Nephron progenitor cell (in vitro differentiated cells): ENCODE measurements at regions not wholly inside any gene's neighbourhood (a gene's known extent, or its start where the extent isn't known, plus 50 kb on each side); places are given as distances from the start of the nearest gene placed in this dataset.

ENCODE experiments used
- DNase-seq: peaks from one replicate; pipeline ENCODE4 v3.0.0; 2021
- H3K27ac Mint-ChIP-seq: 2 replicates; pipeline ENCODE4 v1.8.0; 2021; ENCODE audit warnings: mild to moderate bottlenecking, moderate library complexity, mixed read lengths
- H3K27me3 Mint-ChIP-seq: 2 replicates; pipeline ENCODE4 v1.8.0; 2021; ENCODE audit warnings: mild to moderate bottlenecking, low read depth, mixed read lengths; ENCODE audit not compliant: poor library complexity
- H3K36me3 Mint-ChIP-seq: 2 replicates; pipeline ENCODE4 v1.8.0; 2021; ENCODE audit warnings: low read depth, mixed read lengths
- H3K4me1 Mint-ChIP-seq: 2 replicates; pipeline ENCODE4 v1.8.0; 2021; ENCODE audit warnings: mixed read lengths
- H3K4me3 Mint-ChIP-seq: 2 replicates; pipeline ENCODE4 v1.8.0; 2021; ENCODE audit warnings: mild to moderate bottlenecking, moderate library complexity, mixed read lengths
- H3K9me3 Mint-ChIP-seq: 2 replicates; pipeline ENCODE4 v1.8.0; 2021; ENCODE audit warnings: mild to moderate bottlenecking, moderate library complexity, mixed read lengths
- TF ChIP-seq, protein P1 (sequence below): fragments of 200-600 bp; sonication (generic); IDR thresholded peaks from 2 replicates; pipeline ENCODE4 v1.5.0; 2021; ENCODE audit warnings: antibody characterized with exemption

DNA sequence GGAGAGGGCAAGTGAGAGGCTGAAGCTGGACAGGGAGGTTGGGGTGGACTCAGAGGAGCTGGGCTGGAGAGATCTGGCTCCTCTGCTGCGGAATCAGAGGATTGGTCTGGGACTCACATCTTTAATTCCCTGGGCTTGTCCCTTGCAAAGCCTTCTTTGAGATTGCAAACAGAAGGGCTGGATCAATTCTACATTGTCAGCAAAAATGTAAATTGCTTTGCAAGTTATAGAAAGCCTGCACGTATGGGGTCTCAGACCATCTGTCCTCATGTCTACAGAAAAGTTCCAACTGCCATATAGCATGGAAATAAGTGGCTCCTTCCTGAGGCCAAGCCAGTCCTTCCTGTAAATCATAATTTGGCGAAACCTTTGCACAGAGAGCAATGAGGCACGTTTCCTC is 449.6 kb downstream of the UBE2NL start:
- Mint-ChIP-seq H3K9me3 (peaks cover 61% of the 10 kb centered on the region), H3K4me3 (no peak overlapping the region), H3K36me3 (no peaks in the 10 kb centered on the region), H3K4me1 (no peaks in the 10 kb centered on the region), H3K27me3 (peaks cover 3% of the 10 kb centered on the region), H3K27ac (no peak overlapping the region)
- TF ChIP-seq, protein P1, sequence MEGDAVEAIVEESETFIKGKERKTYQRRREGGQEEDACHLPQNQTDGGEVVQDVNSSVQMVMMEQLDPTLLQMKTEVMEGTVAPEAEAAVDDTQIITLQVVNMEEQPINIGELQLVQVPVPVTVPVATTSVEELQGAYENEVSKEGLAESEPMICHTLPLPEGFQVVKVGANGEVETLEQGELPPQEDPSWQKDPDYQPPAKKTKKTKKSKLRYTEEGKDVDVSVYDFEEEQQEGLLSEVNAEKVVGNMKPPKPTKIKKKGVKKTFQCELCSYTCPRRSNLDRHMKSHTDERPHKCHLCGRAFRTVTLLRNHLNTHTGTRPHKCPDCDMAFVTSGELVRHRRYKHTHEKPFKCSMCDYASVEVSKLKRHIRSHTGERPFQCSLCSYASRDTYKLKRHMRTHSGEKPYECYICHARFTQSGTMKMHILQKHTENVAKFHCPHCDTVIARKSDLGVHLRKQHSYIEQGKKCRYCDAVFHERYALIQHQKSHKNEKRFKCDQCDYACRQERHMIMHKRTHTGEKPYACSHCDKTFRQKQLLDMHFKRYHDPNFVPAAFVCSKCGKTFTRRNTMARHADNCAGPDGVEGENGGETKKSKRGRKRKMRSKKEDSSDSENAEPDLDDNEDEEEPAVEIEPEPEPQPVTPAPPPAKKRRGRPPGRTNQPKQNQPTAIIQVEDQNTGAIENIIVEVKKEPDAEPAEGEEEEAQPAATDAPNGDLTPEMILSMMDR: no peak
- no peak for DNase-seq

DNA sequence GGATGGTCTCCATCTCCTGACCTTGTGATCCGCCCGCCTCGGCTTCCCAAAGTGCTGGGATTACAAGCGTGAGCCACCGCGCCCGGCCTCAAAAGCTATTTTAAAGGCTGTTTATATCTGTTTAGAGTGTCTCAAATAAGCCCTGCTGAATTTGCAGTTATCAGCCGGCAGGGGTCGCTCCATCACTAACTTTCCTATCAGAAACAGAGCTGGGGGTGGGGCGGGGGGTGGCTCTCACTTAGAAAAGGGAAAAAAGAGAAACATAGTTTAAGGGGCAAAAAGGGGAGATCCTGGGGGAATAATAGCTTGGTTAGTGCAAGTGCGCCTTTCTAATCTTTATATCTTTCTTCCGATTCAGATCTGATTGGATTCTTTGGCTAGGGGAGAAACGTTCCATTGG is 450.7 kb downstream of the UBE2NL start:
- no peak overlapping the region for H3K4me3 Mint-ChIP-seq
- TF ChIP-seq, protein P1: no peak
- H3K27me3 Mint-ChIP-seq: peaks cover 4% of the 10 kb centered on the region
- H3K36me3 Mint-ChIP-seq: no peaks in the 10 kb centered on the region
- no peaks in the 10 kb centered on the region for H3K4me1 Mint-ChIP-seq
- no peak overlapping the region for H3K27ac Mint-ChIP-seq
- DNase-seq: no peak
- H3K9me3 Mint-ChIP-seq: peaks cover 62% of the 10 kb centered on the region

DNA sequence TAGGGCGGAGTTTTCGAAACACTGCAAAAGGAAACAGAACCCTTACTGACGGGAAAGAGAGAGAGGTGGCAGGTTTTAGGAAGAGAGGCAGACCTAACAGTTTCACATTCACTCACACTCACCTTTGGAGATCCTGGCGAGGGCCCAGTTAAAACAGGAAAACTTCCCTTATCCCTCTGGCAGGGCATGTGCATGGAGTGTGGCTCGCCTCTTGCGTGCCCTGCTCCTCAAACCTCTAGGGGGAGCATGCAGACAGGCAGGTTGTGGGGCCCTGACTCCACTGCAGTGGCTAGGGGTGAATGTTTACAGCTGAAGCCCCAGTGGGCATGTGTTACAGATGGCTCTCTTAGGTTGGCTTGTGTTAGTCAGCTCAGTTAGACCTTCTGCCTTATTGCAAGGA is 451.5 kb downstream of the UBE2NL start:
- Mint-ChIP-seq H3K27me3 (peaks cover 4% of the 10 kb centered on the region), H3K4me3 (no peak overlapping the region), H3K27ac (no peak overlapping the region), H3K36me3 (no peaks in the 10 kb centered on the region), H3K9me3 (peaks cover 62% of the 10 kb centered on the region), H3K4me1 (no peaks in the 10 kb centered on the region)
- no peak for DNase-seq
- TF ChIP-seq, protein P1: no peak

DNA sequence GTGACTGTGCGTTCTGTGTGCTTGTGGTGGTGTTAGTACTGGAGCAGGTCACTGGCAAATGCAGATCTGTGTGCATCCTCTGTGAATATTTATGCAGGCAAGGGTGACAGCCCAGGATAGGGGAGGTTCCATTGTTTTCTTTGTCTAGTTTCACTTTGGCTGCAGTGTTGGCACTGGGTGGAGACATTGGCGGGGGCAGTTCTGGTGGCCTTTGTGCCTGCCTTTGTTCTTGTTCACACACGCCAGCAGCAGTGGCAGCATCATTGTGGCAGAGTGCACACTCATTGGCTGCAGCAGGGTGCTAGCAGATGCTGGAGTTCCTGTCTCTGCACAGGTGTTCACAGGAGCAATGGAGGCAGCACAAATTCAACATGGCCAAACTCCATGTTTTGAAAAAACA is 495.3 kb downstream of the UBE2NL start:
- no peak overlapping the region for H3K27ac Mint-ChIP-seq
- no peaks in the 10 kb centered on the region for H3K4me1 Mint-ChIP-seq
- H3K27me3 Mint-ChIP-seq: no peaks in the 10 kb centered on the region
- no peak overlapping the region for H3K4me3 Mint-ChIP-seq
- H3K36me3 Mint-ChIP-seq: no peaks in the 10 kb centered on the region
- DNase-seq: no peak
- TF ChIP-seq, protein P1: no peak
- H3K9me3 Mint-ChIP-seq: peaks cover 31% of the 10 kb centered on the region

DNA sequence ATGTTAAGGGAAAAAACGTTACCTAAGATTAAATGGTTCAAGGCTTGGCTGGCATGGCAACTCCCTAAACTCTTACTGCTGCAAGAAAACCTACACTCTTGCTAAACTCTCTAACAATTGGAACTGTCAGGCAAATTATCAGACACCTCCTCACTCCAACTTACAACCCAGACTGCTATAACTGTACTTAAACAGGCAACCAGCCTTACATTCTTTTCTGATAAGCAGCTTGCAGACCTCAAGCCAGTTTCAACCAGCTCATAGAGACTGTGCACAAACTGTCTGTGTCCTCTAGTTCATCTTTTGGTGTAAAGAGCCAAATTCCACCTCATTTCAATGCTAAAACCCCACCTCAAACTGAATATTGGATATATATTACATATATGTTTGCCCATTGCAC is 504.9 kb downstream of the UBE2NL start:
- DNase-seq: no peak
- no peak overlapping the region for H3K4me3 Mint-ChIP-seq
- TF ChIP-seq, protein P1: no peak
- H3K27me3 Mint-ChIP-seq: no peaks in the 10 kb centered on the region
- no peaks in the 10 kb centered on the region for H3K36me3 Mint-ChIP-seq
- H3K27ac Mint-ChIP-seq: no peak overlapping the region
- peaks cover 4% of the 10 kb centered on the region for H3K9me3 Mint-ChIP-seq
- no peaks in the 10 kb centered on the region for H3K4me1 Mint-ChIP-seq
